GM12865 (cell line): ENCODE measurements at regions not wholly inside any gene's neighbourhood (a gene's known extent, or its start where the extent isn't known, plus 50 kb on each side); places are given as distances from the start of the nearest gene placed in this dataset.

Experiments used
- DNase-seq: peaks from one replicate; pipeline ENCODE4 v3.0.0; 2010; ENCODE audit warnings: low read depth
- H3K4me3 ChIP-seq: 2 replicates; pipeline ENCODE4 v1.5.1; 2011; ENCODE audit warnings: mild to moderate bottlenecking, low read depth, low read length, control low read depth
- CTCF ChIP-seq: IDR thresholded peaks from 2 replicates; pipeline ENCODE4 v1.5.1; 2011; ENCODE audit warnings: low read length, control low read depth, low read depth, inconsistent platforms; ENCODE audit not compliant: insufficient read depth; ENCODE audit errors: missing control alignments

- DNase-seq = no peak
- H3K4me3 ChIP-seq = no peak overlapping the region
- TF ChIP-seq CTCF = no peak
These were observed 406.5 kb upstream of the B3GAT1 start for GRCh38 chr11:134818516-134818915.

GRCh38 chr11:134815404-134815803 is 403.4 kb upstream of the B3GAT1 start:
- DNase-seq = no peak
- TF ChIP-seq CTCF = no peak
- no peak overlapping the region for H3K4me3 ChIP-seq

GRCh38 chr11:134807997-134808396 is 396.0 kb upstream of the B3GAT1 start:
- DNase-seq = no peak
- H3K4me3 ChIP-seq = no peak overlapping the region
- no peak for TF ChIP-seq CTCF

- no peak overlapping the region for H3K4me3 ChIP-seq
- DNase-seq = no peak
- TF ChIP-seq CTCF = no peak
These were observed 390.6 kb upstream of the B3GAT1 start for GRCh38 chr11:134802598-134802997.

- TF ChIP-seq CTCF = no peak
- no peak for DNase-seq
- no peak overlapping the region for H3K4me3 ChIP-seq
These were observed 390.1 kb upstream of the B3GAT1 start for GRCh38 chr11:134802116-134802515.

GRCh38 chr11:134801570-134801969 is 389.5 kb upstream of the B3GAT1 start:
- DNase-seq = no peak
- no peak for TF ChIP-seq CTCF
- no peak overlapping the region for H3K4me3 ChIP-seq

GRCh38 chr11:134800826-134801225 is 388.8 kb upstream of the B3GAT1 start:
- H3K4me3 ChIP-seq = no peak overlapping the region
- TF ChIP-seq CTCF = no peak
- DNase-seq = no peak
